Mammary epithelial cell (primary cell): ENCODE measurements at regions not wholly inside any gene's neighbourhood (a gene's known extent, or its start where the extent isn't known, plus 50 kb on each side); places are given as distances from the start of the nearest gene placed in this dataset.

ENCODE experiments used
- CTCF ChIP-seq, 2 donors: IDR thresholded peaks in 1 of 2; conservative IDR thresholded peaks in 1 of 2; 2 replicates each; pipeline ENCODE4 v1.5.1; 2011 to 2012; ENCODE audit warnings: inconsistent platforms in 2 of 2, low read length in 2 of 2, mild to moderate bottlenecking in 2 of 2, control low read depth in 1 of 2, low read depth in 1 of 2; ENCODE audit not compliant: insufficient read depth in 1 of 2; ENCODE audit errors: extremely low read depth in 1 of 2
- EZH2 ChIP-seq: IDR thresholded peaks from 2 replicates; pipeline ENCODE4 v1.6.1; 2012; ENCODE audit warnings: low read length, inconsistent platforms, borderline replicate concordance

- TF ChIP-seq CTCF (conservative IDR thresholded peaks at IDR 0.05 in 1 of 2, IDR thresholded peaks at IDR 0.05 in 1 of 2; ENCODE audit: extremely low read depth in 1 of 2, insufficient read depth in 1 of 2, low read depth in 1 of 2, low read length in 2 of 2) (no peak), EZH2 (no peak)
These were observed 75.7 kb downstream of the ZC3H11B start for GRCh38 chr1:219537223-219537631.
